ENCODE measurements at regions not wholly inside any gene's neighbourhood (a gene's known extent, or its start where the extent isn't known, plus 50 kb on each side); places are given as distances from the start of the nearest gene placed in this dataset.

GRCh38 chr17:79546386-79546785 lies 64.5 kb downstream of the RBFOX3 start:
- Histone ChIP-seq H3K36me3 (ENCODE audit: control insufficient read depth, insufficient read depth, low read length) (no peaks in the 10 kb centered on the region), H3K27me3 (ENCODE audit: control insufficient read depth, insufficient read depth, low read length) (peaks cover 9% of the 10 kb centered on the region), H3K27ac (ENCODE audit: low read length) (no peak overlapping the region), H3K9me3 (ENCODE audit: control insufficient read depth, insufficient read depth, low read depth, low read length) (no peaks in the 10 kb centered on the region), H3K4me3 (ENCODE audit: low read depth in 2 of 2, low read length in 2 of 2) (no peak overlapping the region), H3K4me1 (ENCODE audit: control insufficient read depth, insufficient read depth, low read length) (no peaks in the 10 kb centered on the region)
- ATAC-seq (no peak), DNase-seq (ENCODE audit: low read depth, low spot score) (no peak)
- intact Hi-C loops (cut with micrococcal nuclease; ENCODE audit: unreplicated experiment) (no loop called here), in situ Hi-C loops (cut with HindIII; ENCODE audit: low pct_unique_long_range_greater_than_20kb, low sequenced_read_pairs) (no loop called here)
- ChIA-PET CTCF (no interaction called here), POLR2A (no interaction called here)
- no TSS peak for BruUV-seq (replicated peaks)
- TF ChIP-seq SIN3A (IDR thresholded peaks at IDR 0.05; ENCODE audit: borderline replicate concordance, insufficient read depth, low read depth, low read length) (no peak), POLR2AphosphoS5 (IDR thresholded peaks at IDR 0.05; ENCODE audit: low read depth, low read length) (no peak), TCF7L2 (IDR thresholded peaks at IDR 0.05; ENCODE audit: low read depth, low read length) (no peak)
- TF ChIP-seq, protein P1, sequence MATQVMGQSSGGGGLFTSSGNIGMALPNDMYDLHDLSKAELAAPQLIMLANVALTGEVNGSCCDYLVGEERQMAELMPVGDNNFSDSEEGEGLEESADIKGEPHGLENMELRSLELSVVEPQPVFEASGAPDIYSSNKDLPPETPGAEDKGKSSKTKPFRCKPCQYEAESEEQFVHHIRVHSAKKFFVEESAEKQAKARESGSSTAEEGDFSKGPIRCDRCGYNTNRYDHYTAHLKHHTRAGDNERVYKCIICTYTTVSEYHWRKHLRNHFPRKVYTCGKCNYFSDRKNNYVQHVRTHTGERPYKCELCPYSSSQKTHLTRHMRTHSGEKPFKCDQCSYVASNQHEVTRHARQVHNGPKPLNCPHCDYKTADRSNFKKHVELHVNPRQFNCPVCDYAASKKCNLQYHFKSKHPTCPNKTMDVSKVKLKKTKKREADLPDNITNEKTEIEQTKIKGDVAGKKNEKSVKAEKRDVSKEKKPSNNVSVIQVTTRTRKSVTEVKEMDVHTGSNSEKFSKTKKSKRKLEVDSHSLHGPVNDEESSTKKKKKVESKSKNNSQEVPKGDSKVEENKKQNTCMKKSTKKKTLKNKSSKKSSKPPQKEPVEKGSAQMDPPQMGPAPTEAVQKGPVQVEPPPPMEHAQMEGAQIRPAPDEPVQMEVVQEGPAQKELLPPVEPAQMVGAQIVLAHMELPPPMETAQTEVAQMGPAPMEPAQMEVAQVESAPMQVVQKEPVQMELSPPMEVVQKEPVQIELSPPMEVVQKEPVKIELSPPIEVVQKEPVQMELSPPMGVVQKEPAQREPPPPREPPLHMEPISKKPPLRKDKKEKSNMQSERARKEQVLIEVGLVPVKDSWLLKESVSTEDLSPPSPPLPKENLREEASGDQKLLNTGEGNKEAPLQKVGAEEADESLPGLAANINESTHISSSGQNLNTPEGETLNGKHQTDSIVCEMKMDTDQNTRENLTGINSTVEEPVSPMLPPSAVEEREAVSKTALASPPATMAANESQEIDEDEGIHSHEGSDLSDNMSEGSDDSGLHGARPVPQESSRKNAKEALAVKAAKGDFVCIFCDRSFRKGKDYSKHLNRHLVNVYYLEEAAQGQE (IDR thresholded peaks at IDR 0.05; ENCODE audit: insufficient read depth in 1 of 2, low read depth in 2 of 2, low read length in 1 of 2), result no peak
- TF ChIP-seq, protein P2, sequence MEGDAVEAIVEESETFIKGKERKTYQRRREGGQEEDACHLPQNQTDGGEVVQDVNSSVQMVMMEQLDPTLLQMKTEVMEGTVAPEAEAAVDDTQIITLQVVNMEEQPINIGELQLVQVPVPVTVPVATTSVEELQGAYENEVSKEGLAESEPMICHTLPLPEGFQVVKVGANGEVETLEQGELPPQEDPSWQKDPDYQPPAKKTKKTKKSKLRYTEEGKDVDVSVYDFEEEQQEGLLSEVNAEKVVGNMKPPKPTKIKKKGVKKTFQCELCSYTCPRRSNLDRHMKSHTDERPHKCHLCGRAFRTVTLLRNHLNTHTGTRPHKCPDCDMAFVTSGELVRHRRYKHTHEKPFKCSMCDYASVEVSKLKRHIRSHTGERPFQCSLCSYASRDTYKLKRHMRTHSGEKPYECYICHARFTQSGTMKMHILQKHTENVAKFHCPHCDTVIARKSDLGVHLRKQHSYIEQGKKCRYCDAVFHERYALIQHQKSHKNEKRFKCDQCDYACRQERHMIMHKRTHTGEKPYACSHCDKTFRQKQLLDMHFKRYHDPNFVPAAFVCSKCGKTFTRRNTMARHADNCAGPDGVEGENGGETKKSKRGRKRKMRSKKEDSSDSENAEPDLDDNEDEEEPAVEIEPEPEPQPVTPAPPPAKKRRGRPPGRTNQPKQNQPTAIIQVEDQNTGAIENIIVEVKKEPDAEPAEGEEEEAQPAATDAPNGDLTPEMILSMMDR (IDR thresholded peaks at IDR 0.05), result no peak

DNA sequence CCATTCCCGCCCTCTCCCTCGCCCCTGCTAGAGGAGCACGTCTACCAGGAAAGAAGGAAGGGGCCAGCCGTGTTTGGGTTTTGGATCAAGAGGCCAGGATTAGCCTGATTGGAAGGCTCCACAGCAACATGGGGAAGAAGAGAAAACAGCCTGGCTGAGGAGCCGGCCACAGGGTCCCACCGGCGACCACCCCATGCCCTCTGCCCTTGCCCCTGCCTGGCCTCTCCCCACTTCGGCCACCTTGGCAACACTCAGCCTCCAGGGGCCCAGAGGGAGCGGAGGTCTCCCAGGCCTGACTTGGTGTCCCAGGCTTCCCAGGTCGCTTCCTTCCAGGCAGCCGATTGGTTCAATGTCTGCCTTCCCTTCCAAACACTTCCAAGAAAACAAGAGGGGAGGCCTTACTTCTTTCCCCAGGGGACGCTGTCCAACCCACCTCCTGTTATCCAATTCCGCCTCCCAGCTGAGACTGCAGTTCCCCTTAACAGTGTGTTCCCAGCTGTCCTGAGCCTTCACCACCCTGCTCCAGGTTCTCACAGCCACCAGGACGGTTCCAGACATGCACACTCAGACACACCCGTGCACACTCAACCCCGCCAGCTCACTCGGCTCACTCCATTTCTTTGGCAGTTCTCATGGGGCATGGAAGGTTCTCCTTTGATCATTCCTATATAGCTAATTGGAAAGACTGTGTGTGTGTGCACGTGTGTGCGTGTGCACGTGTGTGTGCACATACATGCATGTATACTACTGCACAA lies 65.4 kb downstream of the RBFOX3 start:
- ChIA-PET CTCF (interaction anchor here (0.7 kb wide), 1 partner anchor 27 kb away, joined by 3 read pairs; no protein-coding TSS in a partner anchor), POLR2A (no interaction called here)
- in situ Hi-C loops (cut with HindIII; ENCODE audit: low pct_unique_long_range_greater_than_20kb, low sequenced_read_pairs), result no loop called here
- TF ChIP-seq POLR2AphosphoS5 (IDR thresholded peaks at IDR 0.05; ENCODE audit: low read depth, low read length), result no peak
- no peak for TF ChIP-seq SIN3A (IDR thresholded peaks at IDR 0.05; ENCODE audit: borderline replicate concordance, insufficient read depth, low read depth, low read length)
- TF ChIP-seq, protein P2 (IDR thresholded peaks at IDR 0.05), result no peak
- no peak for TF ChIP-seq TCF7L2 (IDR thresholded peaks at IDR 0.05; ENCODE audit: low read depth, low read length)
- TF ChIP-seq, protein P1 (IDR thresholded peaks at IDR 0.05; ENCODE audit: insufficient read depth in 1 of 2, low read depth in 2 of 2, low read length in 1 of 2), result no peak
- H3K4me3 ChIP-seq (ENCODE audit: low read depth in 2 of 2, low read length in 2 of 2), result no peak overlapping the region
- DNase-seq (ENCODE audit: low read depth, low spot score), result no peak
- H3K9me3 ChIP-seq (ENCODE audit: control insufficient read depth, insufficient read depth, low read depth, low read length), result no peaks in the 10 kb centered on the region
- no peak for ATAC-seq
- H3K27ac ChIP-seq (ENCODE audit: low read length), result no peak overlapping the region
- no peaks in the 10 kb centered on the region for H3K36me3 ChIP-seq (ENCODE audit: control insufficient read depth, insufficient read depth, low read length)
- no peaks in the 10 kb centered on the region for H3K4me1 ChIP-seq (ENCODE audit: control insufficient read depth, insufficient read depth, low read length)
- peaks cover 9% of the 10 kb centered on the region for H3K27me3 ChIP-seq (ENCODE audit: control insufficient read depth, insufficient read depth, low read length)
- intact Hi-C loops (cut with micrococcal nuclease; ENCODE audit: unreplicated experiment), result no loop called here
- no TSS peak for BruUV-seq (replicated peaks)
